Hypothalamus (tissue), 51 donors: ENCODE measurements at regions not wholly inside any gene's neighbourhood (a gene's known extent, or its start where the extent isn't known, plus 50 kb on each side); places are given as distances from the start of the nearest gene placed in this dataset.

Experiments
- DNase-seq, 51 donors: peaks; one replicate each; lab custom pipeline; 2025; lab: John Stamatoyannopoulos, UW

DNA sequence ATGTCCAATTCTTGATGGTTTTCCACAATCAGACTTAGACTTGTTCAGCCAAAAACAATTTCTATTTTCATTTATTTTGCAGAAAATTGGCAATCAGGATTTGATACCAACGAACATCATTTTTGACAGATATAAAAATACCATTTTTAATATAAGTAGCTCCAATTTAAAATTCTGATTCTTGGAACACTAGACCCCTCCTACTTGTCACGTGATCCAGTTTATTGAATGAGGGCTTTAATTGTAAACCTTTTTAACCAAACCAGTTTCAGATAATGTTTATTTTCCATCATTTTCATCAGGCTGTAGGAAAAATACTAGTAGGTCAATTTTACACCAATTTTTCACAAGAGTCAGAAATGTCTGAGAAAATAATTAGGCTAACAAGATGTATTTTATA lies 607.2 kb upstream of the RGS18 start:
- DNase-seq, result no peak

DNA sequence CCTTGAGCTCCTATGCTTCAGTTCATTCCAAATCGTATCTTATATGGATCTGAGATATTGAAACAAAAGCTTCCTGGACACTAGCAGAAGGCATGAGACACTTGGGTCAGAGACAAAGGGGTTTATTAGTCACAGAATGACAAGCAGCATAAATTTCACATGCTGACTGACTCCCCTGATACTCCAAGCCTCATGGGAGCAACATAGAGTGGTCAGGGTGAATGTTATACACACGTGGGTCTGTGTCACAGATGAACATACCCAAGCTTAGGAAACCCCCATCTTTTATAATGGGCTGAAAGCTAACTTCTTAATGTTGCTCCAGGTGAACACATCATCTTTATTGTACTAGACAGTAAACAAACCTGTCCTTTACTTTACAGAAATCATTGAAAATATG lies 599.9 kb upstream of the RGS18 start:
- no peak for DNase-seq

DNA sequence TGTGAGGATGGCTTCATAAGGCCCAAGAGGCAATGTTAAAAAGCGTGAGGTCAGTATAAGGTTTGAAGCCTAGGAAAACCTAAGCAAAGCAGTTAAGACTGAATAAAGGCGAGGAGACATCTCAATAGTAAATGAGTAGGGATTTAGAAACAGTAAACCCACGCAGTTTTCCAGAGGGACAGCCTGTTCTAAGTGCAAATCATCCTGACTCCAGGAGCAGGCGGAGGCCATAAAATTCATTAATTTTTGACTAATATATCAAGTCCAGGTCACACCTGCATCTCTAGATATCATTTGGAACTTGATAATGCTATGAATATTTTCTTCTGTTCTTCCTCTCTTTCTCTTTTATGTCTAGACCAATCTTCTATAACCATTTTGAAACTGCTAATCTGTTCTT lies 597.0 kb upstream of the RGS18 start:
- DNase-seq, result no peak

DNA sequence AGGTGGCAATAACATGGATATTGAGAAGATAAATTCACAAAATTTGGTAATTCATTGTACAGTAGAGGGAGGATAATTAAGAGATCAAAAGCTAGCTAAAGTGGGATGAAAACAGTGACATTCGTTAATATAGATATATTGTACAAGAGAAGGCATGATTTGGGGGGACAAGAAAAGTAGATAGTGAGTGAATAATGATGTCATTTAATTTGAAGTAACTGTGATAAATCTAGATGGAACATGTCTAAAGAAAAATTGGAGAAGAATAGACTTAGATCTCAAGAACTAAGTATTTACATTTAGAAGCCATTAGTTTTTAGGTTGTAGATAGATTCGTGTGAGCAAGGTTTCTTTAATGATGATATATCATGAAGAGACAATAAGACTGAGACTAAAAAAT lies 594.0 kb upstream of the RGS18 start:
- no peak for DNase-seq

DNA sequence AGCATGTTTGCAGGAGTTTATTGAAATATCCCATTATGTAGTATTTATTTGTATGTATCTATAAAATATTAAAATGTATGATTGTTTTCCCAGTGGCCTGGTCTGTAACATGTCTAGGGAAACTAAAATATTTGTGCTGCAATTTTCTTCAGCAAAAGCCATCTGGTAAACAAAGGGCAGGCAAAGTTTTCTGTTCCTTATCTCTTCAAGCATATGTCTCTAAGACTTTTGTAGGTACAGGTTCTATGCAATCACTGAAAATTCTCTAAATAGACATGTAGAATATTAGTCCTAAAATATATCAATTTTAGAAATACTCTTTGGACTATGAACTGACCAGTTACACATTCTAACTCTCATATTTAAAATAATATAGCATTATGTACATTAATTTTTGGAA lies 585.8 kb upstream of the RGS18 start:
- DNase-seq, result no peak

DNA sequence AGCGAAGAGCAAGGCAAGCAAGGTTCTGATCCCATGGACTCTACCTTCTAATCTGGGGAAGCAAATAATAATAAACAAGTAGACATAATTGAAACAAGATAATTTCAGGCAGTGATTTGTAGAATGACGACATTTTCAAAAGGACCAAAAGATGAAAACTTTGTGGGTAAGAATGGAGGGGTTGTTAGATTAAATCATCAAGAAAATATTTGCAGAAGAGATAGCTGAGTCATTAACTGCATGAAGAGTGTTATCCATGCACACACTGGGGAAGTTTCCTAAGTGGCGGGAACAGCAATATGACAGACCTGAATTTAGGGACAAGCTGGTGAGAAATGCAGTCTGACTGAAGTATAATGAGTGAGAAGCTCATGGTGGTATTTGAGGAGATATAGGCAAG lies 583.1 kb upstream of the RGS18 start:
- no peak for DNase-seq

DNA sequence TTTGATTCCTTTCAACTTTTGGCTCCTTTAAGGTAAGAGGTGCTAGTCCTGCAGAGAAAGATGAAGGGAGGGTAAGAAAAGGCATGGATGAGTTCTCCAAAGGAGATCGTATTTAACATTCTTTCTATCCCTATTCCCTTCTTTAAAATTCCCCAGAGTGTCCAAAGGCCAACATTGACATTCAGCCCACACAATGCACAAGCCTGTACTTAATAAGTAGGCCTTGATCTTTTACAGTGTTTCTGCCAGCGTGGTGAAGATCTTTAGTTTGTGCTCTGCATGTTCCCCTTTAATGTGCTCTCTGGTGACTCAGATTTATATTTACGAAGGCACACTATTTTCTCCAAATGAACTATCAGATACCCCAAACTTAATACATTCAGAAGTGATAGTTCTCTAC lies 582.5 kb upstream of the RGS18 start:
- DNase-seq, result no peak

DNA sequence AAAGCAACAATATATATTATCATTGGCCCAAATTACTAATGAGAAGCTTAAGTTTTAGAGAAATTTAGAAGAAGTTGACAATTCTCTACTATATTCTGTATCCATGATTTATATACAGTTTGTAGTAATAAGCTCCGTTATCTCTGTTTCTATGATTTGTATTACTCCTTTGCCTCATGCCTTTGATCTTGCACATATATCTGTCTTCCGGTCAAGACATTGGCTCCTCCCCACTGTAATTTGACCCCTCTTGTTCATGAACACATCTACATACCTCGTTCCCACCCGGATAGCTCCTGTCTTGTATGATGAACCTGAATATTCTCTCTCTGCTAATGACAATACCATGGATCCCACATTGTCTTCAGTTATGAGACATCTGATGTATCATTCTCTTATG lies 581.0 kb upstream of the RGS18 start:
- DNase-seq, result no peak

DNA sequence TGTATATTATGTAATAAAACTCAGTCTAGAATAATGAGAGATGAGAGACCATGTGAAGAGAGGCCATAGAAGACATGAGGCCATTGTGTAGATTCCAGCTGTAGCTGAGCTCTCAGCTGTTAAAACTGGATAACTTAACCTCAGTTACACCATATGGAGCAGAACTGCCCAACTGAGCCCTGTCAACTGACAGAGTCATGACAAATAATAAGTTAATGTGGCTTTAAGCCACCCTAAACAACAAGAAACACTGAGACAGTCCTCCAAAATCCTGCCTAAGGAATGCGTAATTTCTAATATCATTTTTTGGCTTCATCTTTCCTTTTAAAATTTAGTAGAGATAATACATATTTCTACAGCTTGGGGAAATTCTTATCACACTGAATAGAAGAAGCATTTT lies 580.0 kb upstream of the RGS18 start:
- DNase-seq, result no peak

DNA sequence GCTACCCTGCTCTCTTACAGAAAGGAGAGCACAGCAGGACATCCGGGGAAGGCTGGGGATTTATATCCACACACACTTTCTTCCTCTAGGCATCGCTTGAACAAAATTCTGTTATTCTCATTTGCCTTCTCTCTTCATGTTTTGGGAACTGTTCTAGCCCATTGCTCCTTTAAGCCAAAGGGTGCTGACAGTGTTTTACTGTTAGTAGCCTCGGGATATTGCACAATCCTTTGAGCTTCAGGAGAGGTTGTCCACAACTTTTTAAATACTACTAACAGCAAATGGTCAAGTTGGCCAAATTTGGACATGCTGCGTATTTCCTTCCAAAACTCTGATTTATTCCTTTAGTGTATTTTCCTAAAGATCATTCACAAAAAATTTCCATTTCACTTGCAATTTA lies 579.2 kb upstream of the RGS18 start:
- no peak for DNase-seq

DNA sequence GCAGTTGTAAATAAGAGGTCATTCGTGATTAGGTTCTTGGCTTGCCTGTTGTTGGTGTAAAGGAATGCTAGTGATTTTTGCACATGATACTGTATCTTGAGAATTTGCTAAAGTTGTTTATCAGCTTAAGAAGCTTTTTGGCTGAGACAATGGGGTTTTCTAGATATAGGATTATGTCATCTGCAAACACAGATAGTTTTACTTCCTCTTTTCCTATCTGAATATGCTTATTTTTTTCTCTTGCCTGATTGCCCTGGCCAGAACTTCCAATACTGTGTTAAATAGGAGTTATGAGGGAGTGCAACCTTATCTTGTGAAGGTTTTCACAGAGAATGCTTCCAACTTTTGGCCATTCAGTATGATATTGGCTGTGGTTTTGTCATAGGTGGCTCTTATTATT lies 576.1 kb upstream of the RGS18 start:
- no peak for DNase-seq

DNA sequence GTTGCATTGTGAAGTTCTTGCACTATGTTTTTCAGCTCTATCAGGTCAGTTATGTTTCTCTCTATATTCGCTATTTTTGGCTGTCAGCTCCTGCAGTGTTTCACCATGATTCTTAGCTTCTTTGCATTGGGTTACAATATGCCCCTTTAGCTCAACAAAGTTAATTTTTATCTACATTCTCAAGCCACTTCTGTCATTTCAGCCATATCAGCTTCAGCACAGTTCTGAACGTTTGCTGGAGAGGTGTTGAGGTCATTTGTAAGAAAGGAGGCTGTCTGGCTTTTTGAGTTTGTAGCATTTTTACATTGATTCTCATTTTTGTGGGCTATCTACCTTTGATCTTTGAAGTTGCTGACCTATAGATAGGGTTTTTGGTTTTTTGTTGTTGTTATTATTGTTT lies 573.2 kb upstream of the RGS18 start:
- no peak for DNase-seq

DNA sequence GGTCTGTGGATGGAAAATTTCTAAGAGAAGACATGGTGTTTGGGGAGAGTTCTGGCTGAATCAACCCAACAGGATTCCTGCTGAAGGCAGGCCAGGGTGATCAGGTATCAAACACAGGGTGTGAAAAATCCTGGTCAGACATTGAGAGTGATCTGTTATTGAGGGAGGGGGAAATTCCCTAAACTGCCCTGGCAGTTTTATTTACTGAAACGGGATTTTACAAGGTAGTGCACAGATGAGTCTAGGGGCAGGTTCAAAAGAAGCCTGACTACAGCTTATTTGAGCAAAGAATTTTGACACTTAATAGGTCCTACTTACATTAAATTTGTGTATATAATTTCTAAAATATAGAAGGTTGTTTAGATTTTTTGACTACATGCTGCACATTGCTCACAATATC lies 569.4 kb upstream of the RGS18 start:
- no peak for DNase-seq

DNA sequence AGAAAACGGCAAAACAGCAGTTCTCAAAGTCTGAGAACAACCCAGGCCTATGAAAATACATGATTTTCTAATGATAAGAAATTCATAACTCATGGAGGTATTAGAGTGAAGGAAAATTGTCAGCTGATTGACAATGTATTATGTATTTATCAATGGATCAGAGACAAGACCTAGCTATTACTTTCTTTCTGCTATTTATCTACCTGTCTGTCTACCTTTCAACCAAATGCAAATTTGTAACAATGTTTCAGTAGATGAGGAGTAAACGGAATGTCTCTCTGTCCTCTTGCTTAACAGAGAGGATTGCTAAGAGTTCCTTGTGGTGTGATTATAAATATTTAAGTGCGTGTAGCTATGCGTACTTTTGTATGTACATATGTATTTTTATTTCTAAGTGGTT lies 568.7 kb upstream of the RGS18 start:
- no peak for DNase-seq

DNA sequence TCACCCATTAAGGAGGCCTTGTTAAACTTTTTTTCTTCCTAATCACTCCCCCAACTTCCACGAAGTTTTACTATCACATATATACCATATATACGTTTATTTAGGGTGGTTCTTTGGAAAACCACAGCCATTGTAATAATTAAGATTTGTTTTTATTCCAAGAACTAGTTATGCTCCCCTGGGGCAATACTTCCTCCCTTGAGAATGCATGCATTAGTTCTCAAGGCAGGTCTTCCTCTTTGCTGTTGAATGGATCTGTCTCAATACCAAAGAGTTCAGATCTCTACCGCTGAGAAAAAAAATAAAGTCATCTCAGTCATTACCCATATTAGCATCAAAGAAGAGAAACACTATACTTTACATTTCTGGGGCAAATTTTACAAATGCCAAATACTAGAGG lies 567.7 kb upstream of the RGS18 start:
- DNase-seq, result no peak

DNA sequence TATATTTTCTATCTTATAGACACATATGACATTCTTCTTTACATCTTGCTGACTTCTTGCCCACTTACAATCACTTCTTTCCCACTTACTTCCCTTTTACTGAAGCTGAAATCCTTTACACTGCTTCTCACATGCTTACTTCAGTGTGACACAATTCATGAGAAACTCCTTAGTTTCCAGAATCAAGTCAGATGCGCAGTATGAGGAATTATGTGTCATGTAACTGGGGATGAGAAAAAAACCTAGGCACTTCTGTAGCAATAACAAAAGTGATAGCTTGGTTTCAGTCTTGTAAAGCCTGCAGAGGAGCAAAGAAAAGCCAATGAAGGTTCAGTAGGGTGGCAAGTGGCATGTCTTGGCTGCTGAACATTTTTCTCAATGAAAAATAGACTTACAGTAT lies 566.2 kb upstream of the RGS18 start:
- DNase-seq, result no peak

DNA sequence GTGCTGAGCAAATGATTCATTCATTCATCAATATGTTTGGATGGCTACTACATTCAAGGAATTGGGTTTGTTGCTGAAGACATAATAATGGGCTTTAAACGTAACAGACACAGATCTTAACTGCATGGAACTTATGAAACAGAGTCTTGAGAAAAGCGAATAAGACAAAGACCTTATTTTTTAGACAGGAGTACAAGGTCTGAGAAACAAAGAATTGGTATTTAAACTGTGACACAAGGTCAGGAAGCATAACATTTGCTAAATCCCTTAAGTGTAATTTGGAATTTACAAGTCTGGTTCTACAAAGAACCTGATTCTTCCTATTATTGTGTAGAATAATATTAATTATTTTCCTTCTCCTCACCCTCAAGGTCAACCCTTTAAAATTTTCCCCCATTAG lies 565.4 kb upstream of the RGS18 start:
- DNase-seq, result no peak

DNA sequence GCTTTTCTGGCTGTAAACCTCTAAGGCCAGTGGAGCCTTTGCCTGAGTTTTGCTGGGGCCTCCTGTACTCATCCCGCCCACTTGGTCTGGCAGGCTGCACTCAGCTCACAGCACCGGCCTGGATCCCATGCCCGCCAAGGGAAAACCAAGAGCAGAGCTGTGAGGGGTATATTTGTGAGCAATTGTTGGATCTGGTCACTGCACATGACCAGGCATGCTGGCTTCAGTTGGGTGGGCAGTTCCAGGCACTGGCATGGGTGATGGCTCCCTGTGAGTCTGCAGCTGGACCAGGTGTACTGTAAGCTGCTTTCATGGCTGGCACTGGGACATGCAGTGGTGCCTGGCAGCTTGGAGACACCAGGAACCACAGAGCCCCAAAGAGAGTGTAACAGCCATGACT lies 563.1 kb upstream of the RGS18 start:
- DNase-seq, result no peak

DNA sequence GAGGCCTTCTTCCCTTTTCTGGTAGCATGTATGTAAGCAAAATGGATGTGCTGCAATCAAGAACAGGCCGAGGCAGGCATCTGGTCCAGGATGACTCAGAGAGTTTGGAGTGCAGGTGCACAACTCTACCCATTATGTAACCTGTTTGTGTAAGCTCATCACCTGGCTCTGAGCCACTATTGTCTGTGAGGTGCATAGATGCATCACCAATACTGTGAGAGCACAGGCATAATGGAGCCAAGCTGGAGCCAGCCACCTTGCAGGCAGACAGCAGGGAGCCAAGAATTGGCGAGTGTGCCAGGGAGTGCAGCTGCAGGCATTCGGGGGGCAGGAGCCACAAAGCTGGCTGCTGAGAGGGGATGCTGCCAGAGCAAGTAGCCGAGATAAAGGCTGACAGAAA lies 549.9 kb upstream of the RGS18 start:
- no peak for DNase-seq

DNA sequence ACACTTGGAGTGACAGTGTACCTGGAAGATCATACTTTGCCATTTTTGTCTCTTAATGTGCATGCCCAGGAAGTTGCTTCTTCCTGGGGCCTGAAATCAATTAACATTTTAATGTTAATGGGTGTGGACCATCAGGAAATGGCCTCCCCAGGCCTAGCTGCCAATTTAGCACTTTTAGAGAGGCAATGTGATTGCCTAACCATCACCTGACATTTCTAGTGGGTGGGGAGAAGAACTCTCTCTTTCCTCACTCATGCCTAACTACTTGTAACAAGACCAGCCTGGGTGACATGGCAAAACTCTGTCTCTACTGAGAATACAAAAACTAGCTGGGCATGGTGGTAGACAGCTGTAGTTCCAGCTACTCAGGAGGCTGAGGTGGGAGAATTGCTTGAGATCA lies 549.0 kb upstream of the RGS18 start:
- no peak for DNase-seq

DNA sequence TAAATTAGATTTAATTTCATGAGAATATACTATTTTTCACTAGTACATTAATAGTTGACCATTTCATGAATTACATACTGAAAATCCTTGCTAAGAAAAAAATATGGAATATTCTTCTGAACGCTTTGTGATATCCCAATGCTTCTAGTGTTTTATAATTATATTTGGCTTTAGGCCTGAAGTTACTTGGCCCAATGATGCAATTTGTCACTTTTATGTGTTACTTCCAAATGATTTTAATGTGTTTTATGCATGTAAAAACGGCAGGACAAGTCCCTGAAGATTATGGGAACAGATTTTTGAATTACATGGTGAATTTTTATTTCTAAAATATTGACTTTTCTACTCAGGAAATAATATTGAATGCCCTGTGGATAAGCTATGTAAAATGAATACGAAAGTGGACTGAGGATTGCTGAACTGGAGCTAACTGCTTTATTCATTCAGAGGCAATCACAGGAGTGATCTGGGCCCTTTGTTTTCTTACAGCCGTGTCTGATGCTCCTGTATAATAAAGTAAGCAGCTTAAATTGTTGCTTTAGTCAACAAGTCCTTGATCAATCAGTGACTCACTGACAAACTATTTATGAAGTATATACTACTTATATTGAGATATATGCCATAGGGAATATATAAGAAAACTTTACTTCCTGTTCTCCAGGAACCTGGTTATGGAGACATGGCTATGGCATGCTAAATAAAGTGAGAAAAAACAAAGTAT lies 543.0 kb upstream of the RGS18 start:
- no peak for DNase-seq

DNA sequence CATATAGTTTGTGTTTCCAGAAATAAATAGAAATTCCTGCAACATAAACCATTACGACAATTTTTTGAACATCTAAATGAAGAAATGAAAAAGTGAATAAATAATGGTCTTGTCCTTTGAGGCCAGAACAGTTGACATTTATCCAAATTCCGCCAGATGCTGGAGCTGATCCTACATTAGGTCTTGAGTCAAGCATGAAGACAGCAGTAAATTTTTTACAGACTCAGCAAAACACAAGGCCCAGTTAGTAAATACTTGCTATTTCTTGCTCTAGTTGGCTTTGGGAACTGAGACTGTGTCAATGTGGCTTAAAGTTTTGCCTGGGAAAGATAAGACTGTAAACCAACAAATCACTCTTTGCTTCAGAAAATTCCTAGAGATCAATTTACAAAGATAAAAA lies 540.1 kb upstream of the RGS18 start:
- DNase-seq, result no peak

DNA sequence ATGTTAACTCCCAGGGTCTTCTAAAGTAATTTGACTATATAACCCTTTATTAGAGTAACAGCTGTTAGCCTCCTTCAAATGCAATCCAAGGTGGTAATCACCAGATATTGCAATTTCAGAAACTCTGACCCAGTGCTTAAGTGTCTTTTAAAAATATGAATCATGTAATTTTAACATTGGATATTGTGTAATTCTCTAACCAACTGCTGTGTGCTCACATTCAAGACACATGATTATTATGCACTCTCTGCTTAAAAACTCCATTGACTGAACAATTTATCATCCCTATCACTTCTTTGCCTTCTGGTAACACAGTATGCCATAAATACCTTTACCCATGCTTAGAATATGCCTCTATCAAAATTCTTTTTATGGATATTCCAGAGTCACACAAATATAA lies 537.4 kb upstream of the RGS18 start:
- DNase-seq, result no peak

DNA sequence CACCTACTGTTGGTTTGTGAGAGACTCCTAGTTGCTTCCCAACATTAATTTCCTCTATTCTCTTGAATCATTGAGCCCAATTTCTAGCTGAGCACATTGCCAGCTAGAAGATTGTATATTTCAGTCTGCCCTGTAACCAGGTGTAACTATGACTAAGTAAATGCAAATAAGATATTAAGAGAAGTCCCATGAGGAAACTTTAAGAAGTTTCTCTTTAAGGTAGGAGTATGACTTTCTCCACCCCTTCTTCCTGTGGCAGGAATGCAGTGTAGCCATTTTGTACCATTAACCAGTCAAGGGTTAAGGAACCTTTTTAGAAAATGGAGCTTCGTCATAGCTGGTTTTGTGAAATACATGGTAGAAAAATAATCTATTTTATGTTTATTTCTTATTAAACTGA lies 534.2 kb upstream of the RGS18 start:
- DNase-seq, result no peak
